IMR-90 (cell line): ENCODE measurements at regions not wholly inside any gene's neighbourhood (a gene's known extent, or its start where the extent isn't known, plus 50 kb on each side); places are given as distances from the start of the nearest gene placed in this dataset.
A peak's percentile ranks its signal among the peaks of the same experiment; 100 is the strongest.

Experiments
- ATAC-seq: fragments of 200-7000 bp; cut with Tn5 transposase; 2 replicates; pipeline ENCODE4 v1.9.1; 2020; ENCODE audit warnings: low read depth, mild to moderate bottlenecking, moderate library complexity
- BruUV-seq: library from RNA; stranded (reverse); fragments of 400-500 nt; replicated peaks from 2 replicates; lab custom pipeline; 2021; lab: Mats Ljungman, UMichigan
- CTCF ChIA-PET: fragments of 300-600 bp; formaldehyde crosslinking; extraction: SDS; loops from one replicate; lab custom pipeline; 2021; ENCODE audit warnings: antibody characterized with exemption; lab: Yijun Ruan, JAX
- POLR2A ChIA-PET: fragments of 300-600 bp; sonication (Branson Sonifier 250); formaldehyde crosslinking; loops from one replicate; lab custom pipeline; 2022; ENCODE audit warnings: antibody characterized with exemption; ENCODE audit not compliant: unreplicated experiment; lab: Charles Lee
- DNase-seq: peaks from one replicate; pipeline ENCODE4 v3.0.0; 2013
- H2AFZ ChIP-seq: replicated peaks from 2 replicates; pipeline ENCODE3; 2013; ENCODE audit warnings: low read length, mild to moderate bottlenecking; ENCODE audit not compliant: poor library complexity
- H2AK5ac ChIP-seq: 2 replicates; pipeline ENCODE4 v1.6.1; 2013; ENCODE audit warnings: low read depth, low read length, inconsistent platforms
- H2AK9ac ChIP-seq: replicated peaks from 2 replicates; pipeline ENCODE3; 2013; ENCODE audit warnings: mild to moderate bottlenecking, low read depth, low read length, moderate library complexity; ENCODE audit not compliant: poor library complexity
- H2BK120ac ChIP-seq: 2 replicates; pipeline ENCODE4 v1.6.1; 2013; ENCODE audit warnings: low read depth, low read length, inconsistent platforms
- H2BK15ac ChIP-seq: 3 replicates; pipeline ENCODE4 v1.6.1; 2013; ENCODE audit warnings: low read depth, low read length, inconsistent platforms
- H2BK20ac ChIP-seq: 2 replicates; pipeline ENCODE4 v1.6.1; 2013; ENCODE audit warnings: low read depth, mild to moderate bottlenecking, inconsistent platforms, low read length, moderate library complexity
- H2BK5ac ChIP-seq: 2 replicates; pipeline ENCODE4 v1.6.1; 2013; ENCODE audit warnings: mild to moderate bottlenecking, low read depth, low read length, inconsistent platforms; ENCODE audit not compliant: poor library complexity, severe bottlenecking
- H3K14ac ChIP-seq: replicated peaks from 2 replicates; pipeline ENCODE4 v1.6.1; 2013; ENCODE audit warnings: low read depth, low read length, inconsistent platforms
- H3K18ac ChIP-seq: 2 replicates; pipeline ENCODE4 v1.6.1; 2013; ENCODE audit warnings: low read depth, low read length, control low read depth
- H3K23ac ChIP-seq: 2 replicates; pipeline ENCODE4 v1.6.1; 2013; ENCODE audit warnings: low read depth, low read length, inconsistent platforms
- H3K27ac ChIP-seq: 2 replicates; pipeline ENCODE4 v1.5.1; 2013; ENCODE audit warnings: mild to moderate bottlenecking, control low read depth, low read length; ENCODE audit not compliant: insufficient read depth
- H3K27me3 ChIP-seq: 2 replicates; pipeline ENCODE4 v1.6.1; 2013; ENCODE audit warnings: low read length; ENCODE audit not compliant: control insufficient read depth, insufficient read depth
- H3K36me3 ChIP-seq: 2 replicates; pipeline ENCODE4 v1.6.1; 2013; ENCODE audit warnings: low read length, mixed read lengths; ENCODE audit not compliant: control insufficient read depth, insufficient read depth
- H3K4ac ChIP-seq: 2 replicates; pipeline ENCODE4 v1.6.1; 2013; ENCODE audit warnings: low read depth, low read length, inconsistent platforms
- H3K4me1 ChIP-seq: 2 replicates; pipeline ENCODE4 v1.6.1; 2013; ENCODE audit warnings: low read length, mixed read lengths; ENCODE audit not compliant: control insufficient read depth, insufficient read depth
- H3K4me2 ChIP-seq: 2 replicates; pipeline ENCODE4 v1.6.1; 2013; ENCODE audit warnings: low read depth, mild to moderate bottlenecking, control low read depth, low read length, moderate library complexity
- H3K4me3 ChIP-seq: 2 replicates; pipeline ENCODE4 v1.5.1; 2013; ENCODE audit warnings: low read depth, mild to moderate bottlenecking, control low read depth, low read length, moderate library complexity; ENCODE audit not compliant: insufficient read depth
- H3K56ac ChIP-seq: 2 replicates; pipeline ENCODE4 v1.6.1; 2013; ENCODE audit warnings: low read length, inconsistent platforms; ENCODE audit not compliant: insufficient read depth; ENCODE audit errors: extremely low read depth
- H3K79me1 ChIP-seq, 2 experiments: 2 replicates each; pipeline ENCODE4 v1.6.1; 2013; ENCODE audit warnings: low read length in 2 of 2, inconsistent platforms in 1 of 2, low read depth in 1 of 2
- H3K9ac ChIP-seq: 2 replicates; pipeline ENCODE4 v1.6.1; 2013; ENCODE audit warnings: low read depth, low read length, control low read depth
- H3K9me1 ChIP-seq: 2 replicates; pipeline ENCODE4 v1.6.1; 2013; ENCODE audit warnings: low read length, inconsistent platforms; ENCODE audit not compliant: insufficient read depth
- H3K9me3 ChIP-seq: 2 replicates; pipeline ENCODE4 v1.6.1; 2013; ENCODE audit warnings: low read length; ENCODE audit not compliant: control insufficient read depth, insufficient read depth
- H4K20me1 ChIP-seq: 2 replicates; pipeline ENCODE4 v1.6.1; 2013; ENCODE audit warnings: low read length, inconsistent platforms; ENCODE audit not compliant: insufficient read depth
- H4K5ac ChIP-seq: 2 replicates; pipeline ENCODE4 v1.6.1; 2013; ENCODE audit warnings: mild to moderate bottlenecking, low read depth, low read length, control low read depth
- H4K8ac ChIP-seq, 2 experiments: 2 replicates each; pipeline ENCODE4 v1.6.1; 2013; ENCODE audit warnings: low read depth in 2 of 2, low read length in 2 of 2, control low read depth in 1 of 2, inconsistent platforms in 1 of 2
- H4K91ac ChIP-seq: 2 replicates; pipeline ENCODE4 v1.6.1; 2013; ENCODE audit warnings: low read depth, low read length, inconsistent platforms; ENCODE audit not compliant: insufficient read depth
- MXI1 ChIP-seq: IDR thresholded peaks from 2 replicates; pipeline ENCODE4 v1.6.1; 2012; ENCODE audit warnings: low read depth, mild to moderate bottlenecking, low read length, moderate library complexity, borderline replicate concordance
- WGBS, 2 experiments: methylation state at CpG; one replicate each; pipeline versions ENCODE4 v1.1.5 to v1.1.7; 2013; ENCODE audit warnings: missing lambda C conversion rate in 2 of 2; ENCODE audit not compliant: insufficient read length in 1 of 2; ENCODE audit errors: extremely low coverage in 2 of 2; 5-methylcytosine and 5-hydroxymethylcytosine counted together
- dilution Hi-C: fragments of 300-500 bp; cut with HindIII; formaldehyde crosslinking; loops from one replicate; pipeline ENCODE4 v1.14.3; 2018; ENCODE audit warnings: low sequenced_read_pairs; ENCODE audit not compliant: unreplicated experiment
- in situ Hi-C: fragments of 300-500 bp; cut with MboI; formaldehyde crosslinking; loops from 3 replicates; pipeline ENCODE4 v1.14.3; 2019; ENCODE audit warnings: low sequenced_read_pairs, inconsistent platforms, mixed read lengths
- intact Hi-C: fragments of 100-400 bp; cut with micrococcal nuclease; formaldehyde crosslinking; loops from 2 replicates; pipeline ENCODE4 v1.10.0; 2022

GRCh38 chr7:22579961-22580360 is 80.0 kb upstream of the STEAP1B start:
- Histone ChIP-seq H3K56ac (no peak overlapping the region), H3K79me1 (no peaks in the 10 kb centered on the region), H3K4me2 (no peak overlapping the region), H3K4me1 (peaks cover 20% of the 10 kb centered on the region), H2BK15ac (no peak overlapping the region), H3K18ac (peak overlapping the region; percentile 5; the same call in 1 of the 2 replicates), H3K4me3 (no peak overlapping the region), H4K91ac (no peak overlapping the region; the same call in 1 of the 2 replicates), H2AFZ (no peak overlapping the region), H3K9ac (no peak overlapping the region), H3K4ac (no peak overlapping the region), H2AK5ac (peak overlapping the region; percentile 33), H4K20me1 (no peaks in the 10 kb centered on the region), H2BK5ac (no peak overlapping the region), H2BK20ac (no peak overlapping the region), H3K27ac (no peak overlapping the region), H3K9me1 (peaks cover 8% of the 10 kb centered on the region), H3K23ac (no peak overlapping the region), H4K8ac (no peak overlapping the region), H2BK120ac (no peak overlapping the region), H4K5ac (no peak overlapping the region), H2AK9ac (no peak overlapping the region), H3K27me3 (no peaks in the 10 kb centered on the region), H3K9me3 (peaks cover 5% of the 10 kb centered on the region; the same call in 1 of the 2 replicates), H3K36me3 (no peaks in the 10 kb centered on the region), H3K14ac (no peak overlapping the region)
- TF ChIP-seq MXI1 = no peak
- no peak for ATAC-seq
- dilution Hi-C loops = no loop called here
- in situ Hi-C loops = no loop called here
- intact Hi-C loops = loop anchor here (5.0 kb wide), 1 partner anchor 82 kb away; no protein-coding TSS in a partner anchor
- CTCF ChIA-PET = no interaction called here
- no CpG with 5 or more reads among the region's 2 CpGs for WGBS, 2 experiments
- POLR2A ChIA-PET = no interaction called here
- no peak for DNase-seq
- BruUV-seq = no TSS peak
